IMR-90 (cell line): ENCODE measurements at regions not wholly inside any gene's neighbourhood (a gene's known extent, or its start where the extent isn't known, plus 50 kb on each side); places are given as distances from the start of the nearest gene placed in this dataset.

Source experiments
- ATAC-seq: fragments of 200-7000 bp; cut with Tn5 transposase; 2 replicates; pipeline ENCODE4 v1.9.1; 2020; ENCODE audit warnings: low read depth, mild to moderate bottlenecking, moderate library complexity
- BruUV-seq: library from RNA; stranded (reverse); fragments of 400-500 nt; replicated peaks from 2 replicates; lab custom pipeline; 2021; lab: Mats Ljungman, UMichigan
- CTCF ChIA-PET: fragments of 300-600 bp; formaldehyde crosslinking; extraction: SDS; loops from one replicate; lab custom pipeline; 2021; ENCODE audit warnings: antibody characterized with exemption; lab: Yijun Ruan, JAX
- POLR2A ChIA-PET: fragments of 300-600 bp; sonication (Branson Sonifier 250); formaldehyde crosslinking; loops from one replicate; lab custom pipeline; 2022; ENCODE audit warnings: antibody characterized with exemption; ENCODE audit not compliant: unreplicated experiment; lab: Charles Lee
- DNase-seq: peaks from one replicate; pipeline ENCODE4 v3.0.0; 2013
- H2AFZ ChIP-seq: replicated peaks from 2 replicates; pipeline ENCODE3; 2013; ENCODE audit warnings: low read length, mild to moderate bottlenecking; ENCODE audit not compliant: poor library complexity
- H2AK5ac ChIP-seq: 2 replicates; pipeline ENCODE4 v1.6.1; 2013; ENCODE audit warnings: low read depth, low read length, inconsistent platforms
- H2AK9ac ChIP-seq: replicated peaks from 2 replicates; pipeline ENCODE3; 2013; ENCODE audit warnings: mild to moderate bottlenecking, low read depth, low read length, moderate library complexity; ENCODE audit not compliant: poor library complexity
- H2BK120ac ChIP-seq: 2 replicates; pipeline ENCODE4 v1.6.1; 2013; ENCODE audit warnings: low read depth, low read length, inconsistent platforms
- H2BK15ac ChIP-seq: 3 replicates; pipeline ENCODE4 v1.6.1; 2013; ENCODE audit warnings: low read depth, low read length, inconsistent platforms
- H2BK20ac ChIP-seq: 2 replicates; pipeline ENCODE4 v1.6.1; 2013; ENCODE audit warnings: low read depth, mild to moderate bottlenecking, inconsistent platforms, low read length, moderate library complexity
- H2BK5ac ChIP-seq: 2 replicates; pipeline ENCODE4 v1.6.1; 2013; ENCODE audit warnings: mild to moderate bottlenecking, low read depth, low read length, inconsistent platforms; ENCODE audit not compliant: poor library complexity, severe bottlenecking
- H3K14ac ChIP-seq: replicated peaks from 2 replicates; pipeline ENCODE4 v1.6.1; 2013; ENCODE audit warnings: low read depth, low read length, inconsistent platforms
- H3K18ac ChIP-seq: 2 replicates; pipeline ENCODE4 v1.6.1; 2013; ENCODE audit warnings: low read depth, low read length, control low read depth
- H3K23ac ChIP-seq: 2 replicates; pipeline ENCODE4 v1.6.1; 2013; ENCODE audit warnings: low read depth, low read length, inconsistent platforms
- H3K27ac ChIP-seq: 2 replicates; pipeline ENCODE4 v1.5.1; 2013; ENCODE audit warnings: mild to moderate bottlenecking, control low read depth, low read length; ENCODE audit not compliant: insufficient read depth
- H3K27me3 ChIP-seq: 2 replicates; pipeline ENCODE4 v1.6.1; 2013; ENCODE audit warnings: low read length; ENCODE audit not compliant: control insufficient read depth, insufficient read depth
- H3K36me3 ChIP-seq: 2 replicates; pipeline ENCODE4 v1.6.1; 2013; ENCODE audit warnings: low read length, mixed read lengths; ENCODE audit not compliant: control insufficient read depth, insufficient read depth
- H3K4ac ChIP-seq: 2 replicates; pipeline ENCODE4 v1.6.1; 2013; ENCODE audit warnings: low read depth, low read length, inconsistent platforms
- H3K4me1 ChIP-seq: 2 replicates; pipeline ENCODE4 v1.6.1; 2013; ENCODE audit warnings: low read length, mixed read lengths; ENCODE audit not compliant: control insufficient read depth, insufficient read depth
- H3K4me2 ChIP-seq: 2 replicates; pipeline ENCODE4 v1.6.1; 2013; ENCODE audit warnings: low read depth, mild to moderate bottlenecking, control low read depth, low read length, moderate library complexity
- H3K4me3 ChIP-seq: 2 replicates; pipeline ENCODE4 v1.5.1; 2013; ENCODE audit warnings: low read depth, mild to moderate bottlenecking, control low read depth, low read length, moderate library complexity; ENCODE audit not compliant: insufficient read depth
- H3K56ac ChIP-seq: 2 replicates; pipeline ENCODE4 v1.6.1; 2013; ENCODE audit warnings: low read length, inconsistent platforms; ENCODE audit not compliant: insufficient read depth; ENCODE audit errors: extremely low read depth
- H3K79me1 ChIP-seq, 2 experiments: 2 replicates each; pipeline ENCODE4 v1.6.1; 2013; ENCODE audit warnings: low read length in 2 of 2, inconsistent platforms in 1 of 2, low read depth in 1 of 2
- H3K9ac ChIP-seq: 2 replicates; pipeline ENCODE4 v1.6.1; 2013; ENCODE audit warnings: low read depth, low read length, control low read depth
- H3K9me1 ChIP-seq: 2 replicates; pipeline ENCODE4 v1.6.1; 2013; ENCODE audit warnings: low read length, inconsistent platforms; ENCODE audit not compliant: insufficient read depth
- H3K9me3 ChIP-seq: 2 replicates; pipeline ENCODE4 v1.6.1; 2013; ENCODE audit warnings: low read length; ENCODE audit not compliant: control insufficient read depth, insufficient read depth
- H4K20me1 ChIP-seq: 2 replicates; pipeline ENCODE4 v1.6.1; 2013; ENCODE audit warnings: low read length, inconsistent platforms; ENCODE audit not compliant: insufficient read depth
- H4K5ac ChIP-seq: 2 replicates; pipeline ENCODE4 v1.6.1; 2013; ENCODE audit warnings: mild to moderate bottlenecking, low read depth, low read length, control low read depth
- H4K8ac ChIP-seq, 2 experiments: 2 replicates each; pipeline ENCODE4 v1.6.1; 2013; ENCODE audit warnings: low read depth in 2 of 2, low read length in 2 of 2, control low read depth in 1 of 2, inconsistent platforms in 1 of 2
- H4K91ac ChIP-seq: 2 replicates; pipeline ENCODE4 v1.6.1; 2013; ENCODE audit warnings: low read depth, low read length, inconsistent platforms; ENCODE audit not compliant: insufficient read depth
- CHD1 ChIP-seq: IDR thresholded peaks from 2 replicates; pipeline ENCODE4 v1.6.1; 2012; ENCODE audit warnings: low read depth, low read length, improper control_type of control experiment
- ELK1 ChIP-seq: fragments of 150-350 bp; IDR thresholded peaks from 2 replicates; pipeline ENCODE4 v1.6.1; 2016; ENCODE audit warnings: low read depth, mild to moderate bottlenecking, low read length, moderate library complexity, borderline replicate concordance
- MAFK ChIP-seq: IDR thresholded peaks from 2 replicates; pipeline ENCODE4 v1.6.1; 2012; ENCODE audit warnings: low read depth, low read length, improper control_type of control experiment
- MAZ ChIP-seq: IDR thresholded peaks from 2 replicates; pipeline ENCODE4 v1.6.1; 2012; ENCODE audit warnings: low read depth, mild to moderate bottlenecking, low read length, improper control_type of control experiment, moderate library complexity, borderline replicate concordance
- MXI1 ChIP-seq: IDR thresholded peaks from 2 replicates; pipeline ENCODE4 v1.6.1; 2012; ENCODE audit warnings: low read depth, mild to moderate bottlenecking, low read length, moderate library complexity, borderline replicate concordance
- NFE2L2 ChIP-seq: fragments of 150-350 bp; IDR thresholded peaks from 2 replicates; pipeline ENCODE4 v1.6.1; 2016; ENCODE audit warnings: low read depth, mild to moderate bottlenecking, low read length
- POLR2A ChIP-seq: IDR thresholded peaks from 2 replicates; pipeline ENCODE4 v1.6.1; 2012; ENCODE audit warnings: mild to moderate bottlenecking, low read depth, low read length
- RAD21 ChIP-seq: IDR thresholded peaks from 2 replicates; pipeline ENCODE4 v1.6.1; 2012; ENCODE audit warnings: low read length, improper control_type of control experiment
- RFX5 ChIP-seq: IDR thresholded peaks from 2 replicates; pipeline ENCODE4 v1.8.0; 2012; ENCODE audit warnings: low read depth, mild to moderate bottlenecking, low read length, moderate library complexity
- USF2 ChIP-seq: fragments of 150-350 bp; IDR thresholded peaks from 2 replicates; pipeline ENCODE4 v1.6.1; 2017; ENCODE audit warnings: mild to moderate bottlenecking, antibody characterized with exemption, low read length, low read depth
- WGBS, 2 experiments: methylation state at CpG; one replicate each; pipeline versions ENCODE4 v1.1.5 to v1.1.7; 2013; ENCODE audit warnings: missing lambda C conversion rate in 2 of 2; ENCODE audit not compliant: insufficient read length in 1 of 2; ENCODE audit errors: extremely low coverage in 2 of 2; 5-methylcytosine and 5-hydroxymethylcytosine counted together
- dilution Hi-C: fragments of 300-500 bp; cut with HindIII; formaldehyde crosslinking; loops from one replicate; pipeline ENCODE4 v1.14.3; 2018; ENCODE audit warnings: low sequenced_read_pairs; ENCODE audit not compliant: unreplicated experiment
- in situ Hi-C: fragments of 300-500 bp; cut with MboI; formaldehyde crosslinking; loops from 3 replicates; pipeline ENCODE4 v1.14.3; 2019; ENCODE audit warnings: low sequenced_read_pairs, inconsistent platforms, mixed read lengths
- intact Hi-C: fragments of 100-400 bp; cut with micrococcal nuclease; formaldehyde crosslinking; loops from 2 replicates; pipeline ENCODE4 v1.10.0; 2022
- TF ChIP-seq, protein P1 (sequence below): conservative IDR thresholded peaks from 2 replicates; pipeline ENCODE4 v1.5.1; 2012; ENCODE audit warnings: mild to moderate bottlenecking, low read depth, low read length, improper control_type of control experiment

GRCh38 chr7:25349283-25350017 lies 121.2 kb upstream of the NPVF start:
- Histone ChIP-seq H4K5ac (no peak overlapping the region), H3K4me2 (no peak overlapping the region), H3K9me3 (no peaks in the 10 kb centered on the region), H3K27me3 (no peaks in the 10 kb centered on the region), H3K4me1 (no peaks in the 10 kb centered on the region), H4K91ac (no peak overlapping the region), H2AK5ac (no peak overlapping the region), H3K9me1 (no peaks in the 10 kb centered on the region), H3K27ac (no peak overlapping the region), H3K18ac (no peak overlapping the region), H2BK120ac (no peak overlapping the region), H3K56ac (no peak overlapping the region), H2AFZ (no peak overlapping the region), H4K20me1 (no peaks in the 10 kb centered on the region), H4K8ac (no peak overlapping the region), H2AK9ac (no peak overlapping the region), H3K4ac (no peak overlapping the region), H3K14ac (no peak overlapping the region), H2BK5ac (no peak overlapping the region), H3K4me3 (no peak overlapping the region), H3K79me1 (no peaks in the 10 kb centered on the region), H2BK15ac (no peak overlapping the region), H2BK20ac (no peak overlapping the region), H3K9ac (no peak overlapping the region), H3K36me3 (no peaks in the 10 kb centered on the region), H3K23ac (no peak overlapping the region)
- WGBS, 2 experiments = no CpG with 5 or more reads among the region's 6 CpGs
- ChIA-PET POLR2A (no interaction called here), CTCF (interaction anchor here (0.6 kb wide), 1 partner anchor 195 kb away, joined by 5 read pairs; no protein-coding TSS in a partner anchor)
- dilution Hi-C loops = no loop called here
- no peak for TF ChIP-seq NFE2L2
- no peak for TF ChIP-seq POLR2A
- TF ChIP-seq RFX5 = no peak
- no peak for TF ChIP-seq MAZ
- TF ChIP-seq CHD1 = no peak
- TF ChIP-seq RAD21 = no peak
- no peak for TF ChIP-seq MAFK
- TF ChIP-seq USF2 = no peak
- TF ChIP-seq, protein P1, sequence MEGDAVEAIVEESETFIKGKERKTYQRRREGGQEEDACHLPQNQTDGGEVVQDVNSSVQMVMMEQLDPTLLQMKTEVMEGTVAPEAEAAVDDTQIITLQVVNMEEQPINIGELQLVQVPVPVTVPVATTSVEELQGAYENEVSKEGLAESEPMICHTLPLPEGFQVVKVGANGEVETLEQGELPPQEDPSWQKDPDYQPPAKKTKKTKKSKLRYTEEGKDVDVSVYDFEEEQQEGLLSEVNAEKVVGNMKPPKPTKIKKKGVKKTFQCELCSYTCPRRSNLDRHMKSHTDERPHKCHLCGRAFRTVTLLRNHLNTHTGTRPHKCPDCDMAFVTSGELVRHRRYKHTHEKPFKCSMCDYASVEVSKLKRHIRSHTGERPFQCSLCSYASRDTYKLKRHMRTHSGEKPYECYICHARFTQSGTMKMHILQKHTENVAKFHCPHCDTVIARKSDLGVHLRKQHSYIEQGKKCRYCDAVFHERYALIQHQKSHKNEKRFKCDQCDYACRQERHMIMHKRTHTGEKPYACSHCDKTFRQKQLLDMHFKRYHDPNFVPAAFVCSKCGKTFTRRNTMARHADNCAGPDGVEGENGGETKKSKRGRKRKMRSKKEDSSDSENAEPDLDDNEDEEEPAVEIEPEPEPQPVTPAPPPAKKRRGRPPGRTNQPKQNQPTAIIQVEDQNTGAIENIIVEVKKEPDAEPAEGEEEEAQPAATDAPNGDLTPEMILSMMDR = no peak
- TF ChIP-seq ELK1 = no peak
- TF ChIP-seq MXI1 = no peak
- in situ Hi-C loops = no loop called here
- intact Hi-C loops = no loop called here
- ATAC-seq = no peak
- BruUV-seq = no TSS peak
- DNase-seq = no peak
